ENCODE measurements at regions not wholly inside any gene's neighbourhood (a gene's known extent, or its start where the extent isn't known, plus 50 kb on each side); places are given as distances from the start of the nearest gene placed in this dataset.

- no peak for TF ChIP-seq EZH2 (IDR thresholded peaks at IDR 0.05; ENCODE audit: low read depth, low read length, severe bottlenecking)
- no peak for TF ChIP-seq CHD2 (IDR thresholded peaks at IDR 0.05; ENCODE audit: low read length)
- no peak for TF ChIP-seq SP4 (IDR thresholded peaks at IDR 0.05; ENCODE audit: low read length)
Observed at GRCh38 chr2:104638859-104639202, 215.1 kb upstream of the POU3F3 start (continued).

Measured in H1 (cell line).